ENCODE measurements at regions not wholly inside any gene's neighbourhood (a gene's known extent, or its start where the extent isn't known, plus 50 kb on each side); places are given as distances from the start of the nearest gene placed in this dataset.

- DNase-seq = no peak
Measured at GRCh38 chr7:98463837-98464557, 63.1 kb upstream of the BAIAP2L1 start.

GRCh38 chr7:98462911-98463633, 62.2 kb upstream of the BAIAP2L1 start:
- no peak for DNase-seq

GRCh38 chr7:98460902-98461301, 60.0 kb upstream of the BAIAP2L1 start:
- DNase-seq = no peak

- no peak for DNase-seq
Measured at GRCh38 chr7:98459529-98459928, 58.6 kb upstream of the BAIAP2L1 start.

- no peak for DNase-seq
Measured at GRCh38 chr7:98458090-98458875, 57.4 kb upstream of the BAIAP2L1 start.

GRCh38 chr7:98456866-98457265, 56.0 kb upstream of the BAIAP2L1 start:
- no peak for DNase-seq

GRCh38 chr7:98452791-98453190, 51.9 kb upstream of the BAIAP2L1 start:
- no peak for DNase-seq
